ENCODE measurements at regions not wholly inside any gene's neighbourhood (a gene's known extent, or its start where the extent isn't known, plus 50 kb on each side); places are given as distances from the start of the nearest gene placed in this dataset.

- H3K36me3 Mint-ChIP-seq (ENCODE audit: low read depth) = no peaks in the 10 kb centered on the region
- H3K27me3 Mint-ChIP-seq (ENCODE audit: low read depth) = peaks cover 16% of the 10 kb centered on the region
- H3K4me1 Mint-ChIP-seq = peaks cover 25% of the 10 kb centered on the region
- no peaks in the 10 kb centered on the region for H3K9me3 Mint-ChIP-seq
- H3K4me3 Mint-ChIP-seq = no peak overlapping the region
- TF ChIP-seq CTCF (IDR thresholded peaks at IDR 0.05; ENCODE audit: unreplicated experiment in 3 of 3) = no peak
- no peak overlapping the region for H3K27ac Mint-ChIP-seq
Observed at GRCh38 chr16:73231379-73231778, 183.5 kb upstream of the ZFHX3 start.

GRCh38 chr16:73230651-73231050 is 182.7 kb upstream of the ZFHX3 start:
- H3K27ac Mint-ChIP-seq = no peak overlapping the region
- H3K9me3 Mint-ChIP-seq = no peaks in the 10 kb centered on the region
- H3K27me3 Mint-ChIP-seq (ENCODE audit: low read depth) = peaks cover 16% of the 10 kb centered on the region
- peaks cover 25% of the 10 kb centered on the region for H3K4me1 Mint-ChIP-seq
- TF ChIP-seq CTCF (IDR thresholded peaks at IDR 0.05; ENCODE audit: unreplicated experiment in 3 of 3) = no peak
- no peak overlapping the region for H3K4me3 Mint-ChIP-seq
- no peaks in the 10 kb centered on the region for H3K36me3 Mint-ChIP-seq (ENCODE audit: low read depth)

GRCh38 chr16:73228649-73229048 is 180.7 kb upstream of the ZFHX3 start:
- peaks cover 11% of the 10 kb centered on the region for H3K27me3 Mint-ChIP-seq (ENCODE audit: low read depth)
- H3K9me3 Mint-ChIP-seq = no peaks in the 10 kb centered on the region
- no peaks in the 10 kb centered on the region for H3K36me3 Mint-ChIP-seq (ENCODE audit: low read depth)
- H3K4me1 Mint-ChIP-seq = peaks cover 15% of the 10 kb centered on the region
- no peak for TF ChIP-seq CTCF (IDR thresholded peaks at IDR 0.05; ENCODE audit: unreplicated experiment in 3 of 3)
- H3K27ac Mint-ChIP-seq = no peak overlapping the region
- no peak overlapping the region for H3K4me3 Mint-ChIP-seq

- H3K36me3 Mint-ChIP-seq (ENCODE audit: low read depth) = no peaks in the 10 kb centered on the region
- no peaks in the 10 kb centered on the region for H3K4me1 Mint-ChIP-seq
- TF ChIP-seq CTCF (IDR thresholded peaks at IDR 0.05; ENCODE audit: unreplicated experiment in 3 of 3) = no peak
- H3K9me3 Mint-ChIP-seq = no peaks in the 10 kb centered on the region
- H3K27ac Mint-ChIP-seq = no peak overlapping the region
- peaks cover 4% of the 10 kb centered on the region for H3K27me3 Mint-ChIP-seq (ENCODE audit: low read depth)
- no peak overlapping the region for H3K4me3 Mint-ChIP-seq
Observed at GRCh38 chr16:73226675-73227074, 178.7 kb upstream of the ZFHX3 start.

- no peak overlapping the region for H3K4me3 Mint-ChIP-seq
- no peak overlapping the region for H3K27ac Mint-ChIP-seq
- H3K36me3 Mint-ChIP-seq (ENCODE audit: low read depth) = no peaks in the 10 kb centered on the region
- H3K4me1 Mint-ChIP-seq = no peaks in the 10 kb centered on the region
- H3K27me3 Mint-ChIP-seq (ENCODE audit: low read depth) = peaks cover 4% of the 10 kb centered on the region
- no peak for TF ChIP-seq CTCF (IDR thresholded peaks at IDR 0.05; ENCODE audit: unreplicated experiment in 3 of 3)
- no peaks in the 10 kb centered on the region for H3K9me3 Mint-ChIP-seq
Observed at GRCh38 chr16:73225983-73226382, 178.1 kb upstream of the ZFHX3 start.

GRCh38 chr16:73220836-73221235 is 172.9 kb upstream of the ZFHX3 start:
- H3K4me1 Mint-ChIP-seq = no peaks in the 10 kb centered on the region
- peaks cover 6% of the 10 kb centered on the region for H3K9me3 Mint-ChIP-seq
- no peak for TF ChIP-seq CTCF (IDR thresholded peaks at IDR 0.05; ENCODE audit: unreplicated experiment in 3 of 3)
- H3K27me3 Mint-ChIP-seq (ENCODE audit: low read depth) = no peaks in the 10 kb centered on the region
- H3K27ac Mint-ChIP-seq = no peak overlapping the region
- no peaks in the 10 kb centered on the region for H3K36me3 Mint-ChIP-seq (ENCODE audit: low read depth)
- H3K4me3 Mint-ChIP-seq = no peak overlapping the region

Measured in nephron (organoid).